Posterior cingulate gyrus (tissue), 11 donors: ENCODE measurements at regions not wholly inside any gene's neighbourhood (a gene's known extent, or its start where the extent isn't known, plus 50 kb on each side); places are given as distances from the start of the nearest gene placed in this dataset.

ENCODE experiments used
- DNase-seq, 10 donors: peaks; one replicate each; pipeline versions ENCODE4 v3.0.0 to v3.0.0-alpha.2; 2020 to 2021; ENCODE audit warnings: mixed read lengths in 3 of 10
- intact Hi-C: fragments of 100-400 bp; cut with DNase I; formaldehyde crosslinking; loops from one replicate; pipeline ENCODE4 v1.15.1; 2023

DNA sequence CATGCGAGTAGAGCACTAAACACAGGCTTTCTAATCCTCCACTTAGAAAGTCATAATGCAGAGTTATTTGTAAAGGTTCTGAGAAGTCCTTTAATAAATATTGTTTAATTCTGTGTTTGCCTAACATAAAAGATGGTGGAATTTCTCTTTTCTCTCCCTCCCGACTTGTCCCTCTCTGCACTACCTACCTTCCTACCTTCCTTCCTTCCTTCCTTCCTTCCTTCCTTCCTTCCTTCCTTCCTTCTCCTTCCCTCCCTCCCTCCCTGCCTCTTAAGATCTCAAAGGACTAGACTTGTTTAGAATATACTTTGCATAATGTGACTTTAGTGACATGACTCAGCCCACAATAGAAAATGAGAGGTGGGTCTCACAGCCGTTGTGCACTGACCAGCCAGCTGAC, 156.3 kb upstream of the TAPT1 start:
- no peak for DNase-seq
- intact Hi-C loops, result no loop called here

DNA sequence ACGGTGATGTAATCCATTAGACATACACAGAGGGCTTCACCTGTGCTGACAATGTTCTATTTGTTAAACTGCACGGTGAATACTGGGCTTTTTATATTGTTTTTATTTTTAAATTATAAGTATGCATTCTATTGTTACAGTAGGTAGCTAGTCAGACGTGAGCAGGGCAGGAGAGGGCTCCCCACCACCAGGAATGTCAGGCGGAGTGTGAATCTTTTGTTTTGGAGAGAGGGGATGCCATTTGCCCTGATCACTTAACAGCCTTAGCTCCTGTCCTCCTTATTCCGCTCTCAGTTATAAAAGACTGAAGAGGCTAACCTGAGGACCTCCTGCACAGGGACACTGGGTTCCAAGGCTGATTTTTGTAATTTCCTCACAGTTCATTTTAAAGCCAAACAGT, 151.6 kb upstream of the TAPT1 start:
- no peak for DNase-seq
- intact Hi-C loops, result no loop called here

DNA sequence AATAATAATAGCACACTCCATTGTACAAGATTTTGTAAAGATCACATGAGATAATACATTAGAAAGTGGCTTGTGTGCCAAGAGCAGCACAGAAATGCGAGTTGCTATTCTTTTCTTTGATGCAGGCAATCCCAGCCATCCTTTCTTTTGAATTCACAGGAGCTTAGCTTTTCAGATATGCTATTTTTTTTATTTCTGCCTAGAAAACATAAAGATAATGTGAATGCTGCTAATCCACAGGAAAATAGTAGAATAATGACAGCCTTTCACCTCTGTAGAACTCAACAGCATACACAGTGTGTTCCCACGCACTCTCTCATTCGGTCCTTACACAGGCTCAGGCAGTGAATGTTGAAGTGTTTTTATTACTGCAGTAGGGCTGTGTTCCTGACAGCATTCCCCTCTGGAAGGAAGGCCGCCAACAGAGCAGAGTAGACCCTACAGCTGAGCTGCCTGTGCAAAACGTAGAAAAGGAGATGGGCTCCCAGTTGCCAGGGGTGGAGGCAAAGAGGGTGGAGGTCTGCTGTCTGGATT, 138.8 kb upstream of the TAPT1 start:
- intact Hi-C loops, result no loop called here
- DNase-seq, result no peak

DNA sequence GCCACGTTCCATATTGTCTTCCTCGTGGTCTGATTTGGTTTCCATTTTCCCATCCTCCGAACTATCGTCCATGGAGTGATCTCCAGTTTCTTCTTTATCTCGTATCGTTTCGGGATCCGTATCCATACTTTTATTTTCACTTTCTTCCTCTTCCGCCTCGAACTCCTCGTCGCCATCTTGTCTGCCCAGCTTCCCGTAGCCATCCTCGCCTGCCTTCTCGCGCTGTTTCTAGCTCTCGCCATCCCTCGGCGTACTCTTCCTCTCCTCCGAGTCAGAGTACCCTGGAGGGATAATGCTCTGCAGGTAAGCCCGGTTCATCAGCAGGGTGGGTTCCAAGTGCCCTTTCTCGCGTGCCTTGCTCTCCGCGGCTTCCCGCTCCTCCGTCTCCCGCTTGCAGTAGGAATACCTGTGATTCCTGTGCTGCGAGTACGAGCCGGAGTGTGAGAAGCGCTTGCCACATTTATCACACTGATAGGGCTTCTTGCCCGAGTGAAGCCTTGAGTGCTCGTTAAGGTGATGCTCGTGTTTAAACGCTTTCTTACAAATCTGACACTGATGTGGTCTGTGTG, 134.5 kb upstream of the TAPT1 start:
- peak in 1 of 10 donors; percentile 57 for DNase-seq

DNA sequence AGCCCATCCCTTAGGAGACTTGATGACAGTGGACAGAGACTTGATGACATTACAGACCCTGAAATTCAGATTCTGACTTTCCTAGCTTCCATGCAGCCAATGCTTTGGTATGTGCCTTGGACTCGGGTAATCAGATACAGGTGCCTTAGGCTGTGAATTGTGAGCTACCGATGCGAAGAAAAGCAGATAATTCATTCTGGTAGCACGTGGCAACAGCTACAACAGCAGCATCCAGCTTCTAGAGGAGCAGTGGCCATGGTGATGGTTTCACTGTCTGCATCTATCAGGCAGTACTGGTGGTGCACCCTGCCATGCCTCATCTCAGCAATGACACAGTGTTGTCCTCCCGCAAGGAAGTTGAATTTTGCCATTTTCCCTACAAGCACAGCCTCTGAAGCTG, 126.9 kb upstream of the TAPT1 start:
- no peak for DNase-seq
- intact Hi-C loops, result no loop called here

More for the DNA sequence above, 134.5 kb upstream of the TAPT1 start:
- intact Hi-C loops, result no loop called here

GRCh38 chr4:16351161-16351560, 124.9 kb upstream of the TAPT1 start:
- intact Hi-C loops, result no loop called here
- DNase-seq, result no peak

- DNase-seq, result no peak
- intact Hi-C loops, result no loop called here
These were observed 118.6 kb upstream of the TAPT1 start for GRCh38 chr4:16344853-16345252.

- DNase-seq, result no peak
- intact Hi-C loops, result no loop called here
These were observed 111.7 kb upstream of the TAPT1 start for GRCh38 chr4:16337936-16338335.

GRCh38 chr4:16334601-16335000, 108.3 kb upstream of the TAPT1 start:
- no peak for DNase-seq
- intact Hi-C loops, result no loop called here

GRCh38 chr4:16329797-16330134, 103.5 kb upstream of the TAPT1 start:
- DNase-seq, result no peak
- intact Hi-C loops, result no loop called here

GRCh38 chr4:16329125-16329796, 103.0 kb upstream of the TAPT1 start:
- DNase-seq, result no peak
- intact Hi-C loops, result no loop called here

GRCh38 chr4:16322183-16322582, 95.9 kb upstream of the TAPT1 start:
- no peak for DNase-seq
- intact Hi-C loops, result no loop called here

DNA sequence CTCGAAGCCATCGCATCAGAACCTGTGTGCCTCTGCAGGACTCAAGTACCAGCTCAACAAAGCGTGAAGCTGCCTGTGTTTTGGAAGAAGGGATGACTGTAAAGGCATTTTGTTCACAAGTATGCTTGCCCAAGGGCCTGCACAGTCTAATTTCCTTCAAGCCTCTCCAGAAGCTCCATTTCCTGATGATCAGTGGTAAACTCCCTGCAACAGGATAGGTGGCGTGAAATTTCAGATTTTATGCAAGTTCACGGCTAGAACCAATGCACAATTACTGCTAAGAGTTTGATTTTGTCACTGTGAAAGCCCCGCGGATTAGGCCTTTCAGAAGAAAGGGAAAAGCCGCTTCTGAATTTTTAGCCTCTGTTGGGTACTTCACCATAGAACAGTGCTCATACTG, 89.2 kb upstream of the TAPT1 start:
- DNase-seq, result no peak
- intact Hi-C loops, result no loop called here

DNA sequence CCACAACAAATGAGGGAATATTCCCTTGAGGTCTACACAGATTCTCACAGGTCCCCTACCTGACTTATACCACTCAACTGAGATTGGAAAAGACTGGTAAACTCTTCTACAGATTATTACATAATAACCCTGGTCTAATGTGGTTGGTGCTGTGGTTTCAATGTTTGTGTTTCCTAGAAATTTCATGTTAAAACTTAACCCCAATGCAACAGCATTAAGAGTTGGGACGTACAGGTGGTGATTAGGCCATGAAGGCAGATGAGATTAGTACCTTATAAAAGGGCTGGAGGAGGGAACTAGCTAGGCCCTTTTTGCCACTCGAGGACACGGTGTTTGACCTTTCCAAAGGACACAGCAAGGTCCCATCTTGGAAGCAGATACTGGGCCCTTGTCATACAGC, 84.3 kb upstream of the TAPT1 start:
- DNase-seq, result no peak
- intact Hi-C loops, result no loop called here

DNA sequence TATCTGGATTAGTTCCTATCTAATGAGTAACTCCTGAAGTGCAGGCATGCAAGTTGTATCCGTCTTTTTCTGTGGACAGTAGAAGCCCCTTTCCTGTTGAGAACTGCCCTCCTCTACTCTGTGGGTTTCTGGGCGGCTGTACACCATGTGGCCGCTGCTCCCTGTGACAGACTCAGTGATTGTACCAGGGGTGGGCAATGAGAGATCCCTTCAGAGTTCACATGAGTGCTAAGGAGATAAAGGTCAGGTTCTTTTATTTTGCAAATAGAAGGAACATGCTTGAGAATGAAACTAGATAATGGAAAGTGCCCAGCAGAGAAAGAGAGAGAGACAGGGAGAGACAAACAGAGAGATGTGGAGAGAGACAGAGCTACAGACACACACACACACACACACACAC, 76.4 kb upstream of the TAPT1 start:
- intact Hi-C loops, result no loop called here
- no peak for DNase-seq

DNA sequence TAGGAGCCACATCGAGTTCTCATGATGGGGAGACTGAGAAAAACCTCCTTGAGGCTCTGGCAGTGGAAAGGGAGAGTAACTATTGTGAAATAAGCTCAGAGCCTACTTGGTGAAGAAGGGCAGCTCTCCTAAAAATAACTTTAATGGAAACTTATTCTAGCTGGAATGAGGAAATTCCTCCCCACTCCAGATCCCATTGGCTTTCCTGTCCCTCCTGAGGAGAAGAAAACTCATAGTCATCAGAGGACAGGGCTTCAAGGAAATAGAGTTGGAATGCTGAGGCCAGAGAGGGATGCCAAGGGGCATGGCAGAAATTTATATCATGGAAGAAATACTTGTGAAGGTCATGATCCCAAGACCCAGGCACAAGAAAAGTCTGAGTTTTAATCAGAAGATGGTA, 70.7 kb upstream of the TAPT1 start:
- intact Hi-C loops, result no loop called here
- no peak for DNase-seq

DNA sequence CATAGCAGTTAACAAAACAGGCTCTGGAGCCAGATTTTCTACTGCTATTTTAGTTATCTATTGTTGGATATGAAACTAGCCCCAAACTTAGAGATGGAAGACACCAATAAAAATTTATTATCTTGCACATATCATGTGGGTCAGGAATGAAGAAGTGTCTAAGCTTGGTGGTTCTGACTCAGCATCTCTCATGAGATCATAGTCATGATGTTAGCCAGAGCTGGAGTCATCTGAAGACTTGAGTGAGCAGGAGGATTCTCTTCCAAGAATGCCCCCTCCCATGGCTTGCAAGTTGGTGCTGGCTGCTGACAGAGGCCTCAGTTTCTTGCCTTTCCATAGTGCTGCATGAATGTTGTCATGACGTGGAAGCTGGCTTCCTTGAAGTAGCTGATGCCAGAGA, 68.2 kb upstream of the TAPT1 start:
- intact Hi-C loops, result loop anchor here (5.0 kb wide), 4 partner anchors 818 to 1173 kb away; no protein-coding TSS in a partner anchor
- no peak for DNase-seq

DNA sequence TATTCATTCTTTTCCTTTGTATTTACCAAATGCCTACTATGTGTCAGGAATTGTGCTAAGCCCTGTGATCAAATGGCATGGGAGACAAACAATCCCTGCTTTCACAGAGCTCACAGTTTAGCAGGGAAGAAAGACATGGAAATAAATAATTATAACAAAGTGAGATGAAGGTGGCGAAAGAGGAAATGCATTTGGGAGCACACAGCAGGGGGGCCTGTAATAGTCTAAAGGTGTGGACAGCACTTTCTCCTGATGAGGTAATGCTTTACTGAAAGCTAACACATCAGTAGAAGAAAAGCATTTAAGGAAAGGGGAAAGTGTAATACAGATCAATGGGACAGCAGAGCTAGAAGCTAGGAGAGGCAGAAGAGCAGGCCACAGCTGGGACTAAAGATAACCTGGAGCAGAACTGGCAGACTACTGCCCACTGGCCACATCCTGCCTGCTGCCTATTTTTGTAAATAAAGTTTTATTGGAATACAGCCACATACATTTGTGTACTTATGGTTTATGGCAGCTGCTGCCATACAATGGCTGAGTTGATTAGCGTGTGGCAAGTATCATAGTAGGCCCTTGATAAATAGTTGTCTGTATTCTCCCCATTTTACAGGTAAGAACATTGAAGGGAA, 67.1 kb upstream of the TAPT1 start:
- no peak for DNase-seq
- intact Hi-C loops, result loop anchor here (5.0 kb wide), 4 partner anchors 819 to 1174 kb away; no protein-coding TSS in a partner anchor

DNA sequence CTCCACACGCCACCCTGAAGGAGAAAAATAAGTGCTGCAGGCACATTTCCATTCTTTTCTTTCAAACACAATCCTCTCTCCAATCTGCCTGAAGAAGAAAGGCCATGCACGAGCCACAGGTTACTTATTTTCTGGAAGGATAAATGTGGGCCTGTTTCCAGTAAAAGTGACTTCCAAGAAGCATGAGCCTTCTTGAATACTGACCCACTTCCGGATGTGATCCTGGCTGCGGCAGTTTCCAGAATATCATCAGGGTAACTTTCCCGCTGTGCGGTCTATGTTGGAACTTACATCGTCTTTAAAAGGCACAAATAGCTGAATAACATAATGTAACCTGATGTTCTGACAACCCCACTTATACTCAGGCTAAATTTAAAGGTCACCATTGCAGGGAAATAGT, 66.3 kb upstream of the TAPT1 start:
- DNase-seq, result no peak
- intact Hi-C loops, result loop anchor here (5.0 kb wide), 4 partner anchors 820 to 1175 kb away; no protein-coding TSS in a partner anchor

DNA sequence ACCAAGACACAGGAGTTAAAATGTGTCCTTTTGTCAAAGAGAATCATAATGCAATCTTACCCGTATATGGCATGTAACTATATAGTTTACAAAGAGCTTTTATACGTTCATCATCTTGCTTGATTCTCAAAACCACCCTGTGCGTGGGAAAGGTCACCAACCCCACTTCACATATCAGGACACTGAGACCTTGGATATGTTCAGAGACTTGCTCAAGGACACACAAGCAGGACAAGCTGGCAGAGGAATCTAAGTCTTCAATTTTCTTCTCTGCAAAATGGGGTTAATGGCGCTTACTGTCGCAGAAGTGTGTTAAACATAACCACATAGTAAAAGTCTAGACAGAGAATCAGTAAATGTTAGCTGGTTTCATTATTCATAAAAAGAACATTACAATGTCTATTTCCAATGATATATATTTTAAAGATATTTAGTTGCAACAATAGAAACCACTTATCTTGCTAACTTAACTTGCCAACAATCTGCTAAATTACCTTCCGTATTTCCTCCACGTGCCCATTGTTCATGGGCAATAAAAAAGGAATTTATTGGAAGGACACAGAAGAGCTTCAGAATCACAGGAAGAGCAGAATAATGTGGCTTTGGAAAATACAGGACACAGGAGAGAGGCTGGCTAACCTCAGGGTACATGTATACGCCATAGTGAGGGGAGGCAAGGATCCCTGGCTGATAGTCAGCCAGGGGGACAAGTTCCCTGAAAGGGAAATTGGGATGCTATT, 64.6 kb upstream of the TAPT1 start:
- intact Hi-C loops, result loop anchor here (2.0 to 5.0 kb wide), 5 partner anchors 152 to 1176 kb away; no protein-coding TSS in a partner anchor

More for the DNA sequence above, 64.6 kb upstream of the TAPT1 start:
- DNase-seq, result no peak
